Mesothelial cell of epicardium (in vitro differentiated cells): ENCODE measurements at regions not wholly inside any gene's neighbourhood (a gene's known extent, or its start where the extent isn't known, plus 50 kb on each side); places are given as distances from the start of the nearest gene placed in this dataset.

Source experiments
- DNase-seq, 2 experiments: peaks; one replicate each; pipeline ENCODE4 v3.0.0; 2021; ENCODE audit warnings: low spot score in 2 of 2; ENCODE audit not compliant: unreplicated experiment in 2 of 2
- H3K27ac Mint-ChIP-seq: 2 replicates; pipeline ENCODE4 v1.8.0; 2021; ENCODE audit warnings: mixed read lengths
- H3K27me3 Mint-ChIP-seq: 2 replicates; pipeline ENCODE4 v1.8.0; 2021; ENCODE audit warnings: low read depth, mixed read lengths
- H3K36me3 Mint-ChIP-seq: 2 replicates; pipeline ENCODE4 v1.8.0; 2021; ENCODE audit warnings: mixed read lengths
- H3K4me1 Mint-ChIP-seq: 2 replicates; pipeline ENCODE4 v1.8.0; 2021; ENCODE audit warnings: mixed read lengths
- H3K4me3 Mint-ChIP-seq: 2 replicates; pipeline ENCODE4 v1.8.0; 2021; ENCODE audit warnings: mild to moderate bottlenecking, moderate library complexity, mixed read lengths
- H3K9me3 Mint-ChIP-seq: 2 replicates; pipeline ENCODE4 v1.8.0; 2021; ENCODE audit warnings: mixed read lengths
- TF ChIP-seq, protein P1 (sequence below): fragments of 200-600 bp; sonication (generic); IDR thresholded peaks from one replicate; pipeline ENCODE4 v1.5.0; 2021; ENCODE audit warnings: antibody characterized with exemption; ENCODE audit not compliant: unreplicated experiment

DNA sequence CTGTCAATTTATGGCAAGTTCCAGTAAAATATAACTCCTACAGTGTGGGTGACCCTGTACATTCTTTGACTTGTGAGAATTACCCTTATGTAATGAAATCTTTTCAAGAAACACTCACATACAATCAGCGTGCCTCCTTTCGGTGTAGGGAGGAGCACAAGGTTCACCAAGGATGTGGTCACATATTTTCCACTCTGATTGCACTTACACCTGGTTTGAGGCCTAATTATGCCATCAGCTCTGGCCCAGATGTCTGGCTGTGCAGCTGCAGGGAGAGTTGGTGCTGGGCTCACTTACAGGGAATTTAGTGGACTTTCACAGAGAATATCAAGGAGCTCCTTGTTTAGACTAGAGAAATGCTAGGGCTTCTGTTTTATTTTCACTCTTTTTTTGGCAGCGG is 146.0 kb upstream of the STEAP4 start:
- Mint-ChIP-seq H3K4me1 (peaks cover 1% of the 10 kb centered on the region), H3K4me3 (no peak overlapping the region), H3K36me3 (no peaks in the 10 kb centered on the region), H3K27ac (no peak overlapping the region), H3K9me3 (no peaks in the 10 kb centered on the region), H3K27me3 (no peaks in the 10 kb centered on the region)
- DNase-seq, result no peak
- TF ChIP-seq, protein P1, sequence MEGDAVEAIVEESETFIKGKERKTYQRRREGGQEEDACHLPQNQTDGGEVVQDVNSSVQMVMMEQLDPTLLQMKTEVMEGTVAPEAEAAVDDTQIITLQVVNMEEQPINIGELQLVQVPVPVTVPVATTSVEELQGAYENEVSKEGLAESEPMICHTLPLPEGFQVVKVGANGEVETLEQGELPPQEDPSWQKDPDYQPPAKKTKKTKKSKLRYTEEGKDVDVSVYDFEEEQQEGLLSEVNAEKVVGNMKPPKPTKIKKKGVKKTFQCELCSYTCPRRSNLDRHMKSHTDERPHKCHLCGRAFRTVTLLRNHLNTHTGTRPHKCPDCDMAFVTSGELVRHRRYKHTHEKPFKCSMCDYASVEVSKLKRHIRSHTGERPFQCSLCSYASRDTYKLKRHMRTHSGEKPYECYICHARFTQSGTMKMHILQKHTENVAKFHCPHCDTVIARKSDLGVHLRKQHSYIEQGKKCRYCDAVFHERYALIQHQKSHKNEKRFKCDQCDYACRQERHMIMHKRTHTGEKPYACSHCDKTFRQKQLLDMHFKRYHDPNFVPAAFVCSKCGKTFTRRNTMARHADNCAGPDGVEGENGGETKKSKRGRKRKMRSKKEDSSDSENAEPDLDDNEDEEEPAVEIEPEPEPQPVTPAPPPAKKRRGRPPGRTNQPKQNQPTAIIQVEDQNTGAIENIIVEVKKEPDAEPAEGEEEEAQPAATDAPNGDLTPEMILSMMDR, result no peak

DNA sequence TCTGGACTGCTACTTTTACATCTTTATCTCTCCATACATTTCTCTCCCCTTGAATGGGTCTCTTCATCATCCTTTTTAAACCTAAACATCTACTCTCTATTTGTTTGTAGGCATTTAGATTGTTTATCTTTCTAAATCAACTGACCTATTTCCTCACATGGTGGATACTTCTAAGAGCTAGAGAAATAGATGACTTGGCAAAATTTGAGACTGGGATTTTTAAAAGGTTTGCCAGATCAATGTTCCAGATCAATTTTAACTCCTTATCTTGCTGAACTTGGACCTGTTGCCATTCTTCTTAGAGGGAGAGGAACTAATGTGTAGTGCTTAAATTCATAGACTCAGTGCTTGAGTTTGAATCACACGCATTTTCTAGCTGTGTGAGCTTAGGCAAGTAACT is 144.2 kb upstream of the STEAP4 start:
- H3K36me3 Mint-ChIP-seq, result no peaks in the 10 kb centered on the region
- TF ChIP-seq, protein P1, result no peak
- H3K27me3 Mint-ChIP-seq, result no peaks in the 10 kb centered on the region
- no peak overlapping the region for H3K4me3 Mint-ChIP-seq
- no peaks in the 10 kb centered on the region for H3K9me3 Mint-ChIP-seq
- peaks cover 1% of the 10 kb centered on the region for H3K4me1 Mint-ChIP-seq
- DNase-seq, result no peak
- no peak overlapping the region for H3K27ac Mint-ChIP-seq

DNA sequence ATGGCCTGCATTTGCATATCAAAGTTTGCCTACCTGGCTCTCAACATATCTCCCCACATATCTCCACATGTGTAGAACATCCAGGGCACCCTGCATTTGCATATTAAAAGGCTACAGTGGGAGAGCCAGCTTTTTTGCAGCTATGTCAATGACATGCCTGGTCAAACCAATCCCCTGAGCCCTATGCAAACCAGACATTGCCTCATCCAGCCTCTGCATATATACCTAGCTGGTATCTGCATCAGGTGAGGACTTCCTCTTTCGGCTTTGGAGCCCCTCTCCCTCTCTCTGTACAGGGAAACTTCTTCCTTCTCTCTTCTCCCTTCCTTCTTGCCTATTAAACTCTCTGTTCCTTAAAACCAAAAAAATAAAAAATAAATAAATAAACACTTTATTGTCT is 142.7 kb upstream of the STEAP4 start:
- TF ChIP-seq, protein P1, result no peak
- Mint-ChIP-seq H3K27me3 (no peaks in the 10 kb centered on the region), H3K4me1 (no peaks in the 10 kb centered on the region), H3K27ac (no peak overlapping the region), H3K36me3 (no peaks in the 10 kb centered on the region), H3K4me3 (no peak overlapping the region), H3K9me3 (no peaks in the 10 kb centered on the region)
- DNase-seq, result no peak

DNA sequence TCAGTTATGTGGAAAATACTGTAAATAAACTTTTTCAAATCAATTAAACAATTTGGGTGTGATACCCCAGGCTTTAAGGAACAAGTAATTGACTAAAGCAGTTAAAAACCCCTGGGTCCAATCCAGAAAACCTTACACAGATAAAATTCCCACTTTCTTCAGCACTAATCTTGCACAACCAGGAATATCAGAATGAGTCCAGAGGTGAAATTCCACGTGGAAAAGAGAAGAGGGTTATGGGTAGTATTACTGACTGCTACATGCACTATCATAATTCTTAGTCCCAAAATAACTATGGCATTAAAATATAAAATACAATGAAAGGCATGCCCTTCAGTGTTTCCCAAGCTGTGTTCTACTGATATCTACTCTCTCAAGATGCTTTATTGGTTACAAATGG is 135.7 kb upstream of the STEAP4 start:
- H3K4me1 Mint-ChIP-seq, result no peaks in the 10 kb centered on the region
- no peaks in the 10 kb centered on the region for H3K36me3 Mint-ChIP-seq
- no peak overlapping the region for H3K4me3 Mint-ChIP-seq
- no peaks in the 10 kb centered on the region for H3K9me3 Mint-ChIP-seq
- no peaks in the 10 kb centered on the region for H3K27me3 Mint-ChIP-seq
- no peak for DNase-seq
- TF ChIP-seq, protein P1, result no peak
- no peak overlapping the region for H3K27ac Mint-ChIP-seq

DNA sequence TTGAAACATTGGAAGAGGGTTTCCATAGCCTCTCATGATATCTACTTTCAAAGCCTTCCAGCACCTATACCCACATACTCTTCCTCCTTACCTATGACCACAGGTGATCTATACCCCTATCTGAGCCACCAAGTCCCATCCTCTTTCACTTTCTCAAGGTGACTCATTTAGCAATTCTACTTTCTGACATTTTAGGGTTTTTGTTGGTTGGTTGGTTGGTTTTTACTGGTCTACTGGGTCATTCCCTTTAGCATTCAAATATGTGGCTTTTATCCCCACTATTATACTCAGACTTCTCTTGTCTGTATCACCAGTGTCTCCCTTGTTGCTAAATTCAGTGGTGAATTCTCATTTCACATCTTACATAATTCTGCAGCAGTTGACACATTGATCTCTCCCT is 130.4 kb upstream of the STEAP4 start:
- Mint-ChIP-seq H3K27ac (no peak overlapping the region), H3K9me3 (no peaks in the 10 kb centered on the region), H3K4me1 (peaks cover 9% of the 10 kb centered on the region), H3K36me3 (no peaks in the 10 kb centered on the region), H3K4me3 (no peak overlapping the region), H3K27me3 (no peaks in the 10 kb centered on the region)
- no peak for DNase-seq
- TF ChIP-seq, protein P1, result no peak

DNA sequence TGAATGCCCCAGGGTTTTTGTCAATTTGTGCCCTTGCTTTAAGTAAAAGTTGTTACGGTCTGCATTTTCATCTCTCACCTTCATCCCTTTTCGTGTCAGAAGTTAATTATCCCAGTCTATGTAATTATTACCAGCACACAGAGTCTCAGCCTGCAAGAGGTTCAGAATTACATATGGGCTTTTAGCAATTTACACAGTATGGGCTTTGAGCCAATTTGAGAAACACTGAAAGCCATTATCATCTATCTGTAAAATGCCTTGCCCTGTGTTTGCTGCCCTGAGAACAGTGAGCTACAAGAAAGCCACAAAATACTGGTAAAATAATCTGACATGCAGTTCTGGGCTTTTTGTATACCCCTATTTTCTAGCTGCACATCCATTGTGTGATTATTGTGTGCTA is 125.6 kb upstream of the STEAP4 start:
- Mint-ChIP-seq H3K9me3 (no peaks in the 10 kb centered on the region), H3K27me3 (no peaks in the 10 kb centered on the region), H3K36me3 (no peaks in the 10 kb centered on the region), H3K4me3 (no peak overlapping the region), H3K4me1 (peaks cover 15% of the 10 kb centered on the region), H3K27ac (peak overlapping the region; percentile 61)
- no peak for DNase-seq
- TF ChIP-seq, protein P1, result no peak
